Endothelial cell of umbilical vein (primary cell): ENCODE measurements at regions not wholly inside any gene's neighbourhood (a gene's known extent, or its start where the extent isn't known, plus 50 kb on each side); places are given as distances from the start of the nearest gene placed in this dataset.

Experiments
- BruUV-seq: library from RNA; stranded (reverse); fragments of 400-500 nt; replicated peaks from 2 replicates; lab custom pipeline; 2021; lab: Mats Ljungman, UMichigan
- CTCF ChIA-PET: fragments of 300-600, 350-600 bp; sonication (Branson Sonifier 250); formaldehyde crosslinking; loops from one replicate; lab custom pipeline; 2021; ENCODE audit warnings: antibody characterized with exemption, inconsistent platforms; lab: Charles Lee
- POLR2A ChIA-PET: fragments of 300-600, 350-600 bp; sonication (Branson Sonifier 250); formaldehyde crosslinking; loops from one replicate; lab custom pipeline; 2021; ENCODE audit warnings: antibody characterized with exemption, inconsistent platforms; lab: Charles Lee
- DNase-seq: peaks from one replicate; pipeline ENCODE4 v3.0.0-alpha.2; 2011; ENCODE audit warnings: low read depth, low spot score
- FAIRE-seq: peaks from 2 replicates; lab custom pipeline; 2011; peaks lifted over from hg19 to GRCh38; lab: Jason Lieb, UNC
- H2AFZ ChIP-seq: 2 replicates; pipeline ENCODE4 v1.6.0; 2012; ENCODE audit warnings: low read depth, low read length, control low read depth, inconsistent platforms
- H3K27ac ChIP-seq: 2 replicates; pipeline ENCODE4 v1.5.1; 2011; ENCODE audit warnings: low read depth, mild to moderate bottlenecking, control low read depth, low read length, moderate library complexity; ENCODE audit not compliant: insufficient read depth
- H3K27me3 ChIP-seq, 2 experiments: 2 replicates each; pipeline versions ENCODE4 v1.6.0 to v1.6.1; 2011; ENCODE audit warnings: low read length in 2 of 2, mixed read lengths in 1 of 2; ENCODE audit not compliant: control insufficient read depth in 2 of 2, insufficient read depth in 2 of 2
- H3K36me3 ChIP-seq, 2 experiments: 2 replicates in 1 of 2; 3 replicates in 1 of 2; pipeline ENCODE4 v1.5.1; 2011; ENCODE audit warnings: low read length in 2 of 2, mild to moderate bottlenecking in 1 of 2, moderate library complexity in 1 of 2; ENCODE audit not compliant: control insufficient read depth in 2 of 2, insufficient read depth in 2 of 2; ENCODE audit errors: extremely low read depth in 1 of 2
- H3K4me1 ChIP-seq: 3 replicates; pipeline ENCODE4 v1.5.1; 2011; ENCODE audit warnings: mild to moderate bottlenecking, low read length; ENCODE audit not compliant: control insufficient read depth, insufficient read depth; ENCODE audit errors: extremely low read depth
- H3K4me2 ChIP-seq: 2 replicates; pipeline ENCODE4 v1.6.1; 2011; ENCODE audit warnings: low read length, control low read depth, mixed read lengths; ENCODE audit not compliant: insufficient read depth
- H3K4me3 ChIP-seq, 3 experiments: fragments of 200-600 bp in 1 of 3; sonication (generic), shearing (Covaris generic) in 1 of 3; replicated peaks in 1 of 3; 2 replicates each; pipeline ENCODE4 v1.5.1; 2011 to 2016; ENCODE audit warnings: control low read depth in 3 of 3, low read length in 3 of 3, mild to moderate bottlenecking in 2 of 3, inconsistent platforms in 1 of 3, low read depth in 1 of 3, moderate library complexity in 1 of 3; ENCODE audit not compliant: insufficient read depth in 1 of 3
- H3K79me2 ChIP-seq: 2 replicates; pipeline ENCODE4 v1.6.0; 2012; ENCODE audit warnings: low read length, inconsistent platforms; ENCODE audit not compliant: control insufficient read depth, insufficient read depth
- H3K9ac ChIP-seq: replicated peaks from 2 replicates; pipeline ENCODE3; 2011; ENCODE audit warnings: low read length, control low read depth; ENCODE audit not compliant: insufficient read depth; ENCODE audit errors: extremely low read depth
- H3K9me1 ChIP-seq: replicated peaks from 3 replicates; pipeline ENCODE4 v1.6.0; 2011; ENCODE audit warnings: mild to moderate bottlenecking, low read length; ENCODE audit not compliant: control insufficient read depth, insufficient read depth; ENCODE audit errors: extremely low read depth
- H3K9me3 ChIP-seq: replicated peaks from 2 replicates; pipeline ENCODE4 v1.5.1; 2012; ENCODE audit warnings: low read length, inconsistent platforms; ENCODE audit not compliant: control insufficient read depth, insufficient read depth
- H4K20me1 ChIP-seq: replicated peaks from 2 replicates; pipeline ENCODE3; 2011; ENCODE audit warnings: mild to moderate bottlenecking, low read length; ENCODE audit not compliant: control insufficient read depth, insufficient read depth; ENCODE audit errors: extremely low read depth
- GATA2 ChIP-seq: IDR thresholded peaks from 2 replicates; pipeline ENCODE4 v1.7.0; 2011; ENCODE audit warnings: low read depth, mild to moderate bottlenecking, moderate library complexity, mixed read lengths, low read length; ENCODE audit not compliant: insufficient read length, insufficient read depth
- JUN ChIP-seq: IDR thresholded peaks from 2 replicates; pipeline ENCODE4 v1.6.1; 2011; ENCODE audit warnings: borderline replicate concordance, low read depth; ENCODE audit not compliant: insufficient read length, insufficient read depth
- MAX ChIP-seq: IDR thresholded peaks from 2 replicates; pipeline ENCODE4 v1.6.1; 2011; ENCODE audit not compliant: insufficient read depth, insufficient read length
- MYC ChIP-seq: IDR thresholded peaks from one replicate; pipeline ENCODE4 v1.6.1; 2011; ENCODE audit warnings: mild to moderate bottlenecking, low read depth, low read length
- POLR2AphosphoS5 ChIP-seq: IDR thresholded peaks from 2 replicates; pipeline ENCODE4 v1.6.1; 2012; ENCODE audit warnings: low read depth, mild to moderate bottlenecking, control low read depth, low read length, moderate library complexity; ENCODE audit not compliant: insufficient read depth
- dilution Hi-C: fragments of 300-500 bp; cut with MboI; formaldehyde crosslinking; loops from one replicate; pipeline ENCODE4 v1.15.0; 2019; ENCODE audit warnings: low sequenced_read_pairs; ENCODE audit not compliant: extremely low pct_ligation_motif_present
- intact Hi-C: fragments of 100-400 bp; cut with micrococcal nuclease; formaldehyde crosslinking; loops from one replicate; pipeline ENCODE4 v1.10.0; 2022

GRCh38 chr3:110423276-110423675, 648.3 kb upstream of the NECTIN3 start:
- no TSS peak for BruUV-seq
- H3K9ac ChIP-seq, result no peak overlapping the region
- H3K9me3 ChIP-seq, result no peaks in the 10 kb centered on the region
- H3K4me3 ChIP-seq, result no peak overlapping the region
- ChIA-PET CTCF (interaction anchor here (1.0 kb wide), 1 partner anchor 11 kb away, joined by 3 read pairs; no protein-coding TSS in a partner anchor), POLR2A (no interaction called here)
- no peak overlapping the region for H3K27ac ChIP-seq
- DNase-seq (no peak), FAIRE-seq (no peak)
- no peaks in the 10 kb centered on the region for H3K27me3 ChIP-seq
- H3K36me3 ChIP-seq, result no peaks in the 10 kb centered on the region
- no peak overlapping the region for H2AFZ ChIP-seq
- no peaks in the 10 kb centered on the region for H3K79me2 ChIP-seq
- intact Hi-C loops, result no loop called here
- dilution Hi-C loops, result no loop called here
- H4K20me1 ChIP-seq, result no peaks in the 10 kb centered on the region
- H3K4me2 ChIP-seq, result no peak overlapping the region
- no peaks in the 10 kb centered on the region for H3K9me1 ChIP-seq
- H3K4me1 ChIP-seq, result peaks cover 26% of the 10 kb centered on the region
- TF ChIP-seq MYC (no peak), POLR2AphosphoS5 (no peak), JUN (no peak), MAX (no peak)

- Histone ChIP-seq H3K9ac (no peak overlapping the region), H3K27me3 (no peaks in the 10 kb centered on the region), H3K4me1 (no peaks in the 10 kb centered on the region), H3K4me2 (no peak overlapping the region), H2AFZ (no peak overlapping the region), H3K36me3 (no peaks in the 10 kb centered on the region), H3K4me3 (no peak overlapping the region), H3K27ac (no peak overlapping the region), H3K9me1 (no peaks in the 10 kb centered on the region), H3K79me2 (no peaks in the 10 kb centered on the region), H4K20me1 (no peaks in the 10 kb centered on the region), H3K9me3 (no peaks in the 10 kb centered on the region)
- CTCF ChIA-PET, result no interaction called here
- FAIRE-seq, result no peak
- TF ChIP-seq POLR2AphosphoS5 (no peak), GATA2 (no peak), MAX (no peak)
- no peak for DNase-seq
- dilution Hi-C loops (no loop called here), intact Hi-C loops (no loop called here)
- BruUV-seq, result no TSS peak
- POLR2A ChIA-PET, result no interaction called here
Observed at GRCh38 chr3:110430146-110430545, 641.5 kb upstream of the NECTIN3 start.
